ENCODE measurements at regions not wholly inside any gene's neighbourhood (a gene's known extent, or its start where the extent isn't known, plus 50 kb on each side); places are given as distances from the start of the nearest gene placed in this dataset.

- Histone ChIP-seq H3K4me3 (ENCODE audit: low read depth, low read length, poor library complexity, severe bottlenecking) (no peak overlapping the region), H3K4me1 (ENCODE audit: insufficient read depth, low read length, poor library complexity, severe bottlenecking) (no peaks in the 10 kb centered on the region), H3K27me3 (replicated peaks; ENCODE audit: insufficient read depth, low read depth, low read length, poor library complexity) (no peaks in the 10 kb centered on the region), H3K36me3 (ENCODE audit: insufficient read depth, low read length, poor library complexity, severe bottlenecking) (no peaks in the 10 kb centered on the region), H3K9me3 (ENCODE audit: low read depth, low read length, poor library complexity, severe bottlenecking) (no peaks in the 10 kb centered on the region), H3K27ac (ENCODE audit: low read depth, low read length, poor library complexity, severe bottlenecking) (no peak overlapping the region)
- ChIA-PET CTCF (no interaction called here), POLR2A (ENCODE audit: low non-redundant PET) (no interaction called here)
- TF ChIP-seq CTCF (conservative IDR thresholded peaks at IDR 0.05; ENCODE audit: low read depth, low read length), result no peak
- TF ChIP-seq EZH2 (IDR thresholded peaks at IDR 0.05; ENCODE audit: borderline replicate concordance, low read depth, low read length, poor library complexity, severe bottlenecking), result no peak
- DNase-seq (ENCODE audit: low spot score), result no peak
- intact Hi-C loops (cut with micrococcal nuclease; ENCODE audit: unreplicated experiment), result no loop called here
- no TSS peak for BruUV-seq (replicated peaks)
Observed at GRCh38 chr11:15668718-15669117, 554.0 kb downstream of the INSC start.

GRCh38 chr11:15670520-15671070, 555.9 kb downstream of the INSC start:
- Histone ChIP-seq H3K4me3 (ENCODE audit: low read depth, low read length, poor library complexity, severe bottlenecking) (no peak overlapping the region), H3K4me1 (ENCODE audit: insufficient read depth, low read length, poor library complexity, severe bottlenecking) (no peaks in the 10 kb centered on the region), H3K27ac (ENCODE audit: low read depth, low read length, poor library complexity, severe bottlenecking) (no peak overlapping the region), H3K36me3 (ENCODE audit: insufficient read depth, low read length, poor library complexity, severe bottlenecking) (no peaks in the 10 kb centered on the region), H3K27me3 (replicated peaks; ENCODE audit: insufficient read depth, low read depth, low read length, poor library complexity) (no peaks in the 10 kb centered on the region), H3K9me3 (ENCODE audit: low read depth, low read length, poor library complexity, severe bottlenecking) (no peaks in the 10 kb centered on the region)
- BruUV-seq (replicated peaks), result no TSS peak
- ChIA-PET CTCF (no interaction called here), POLR2A (ENCODE audit: low non-redundant PET) (no interaction called here)
- intact Hi-C loops (cut with micrococcal nuclease; ENCODE audit: unreplicated experiment), result no loop called here
- DNase-seq (ENCODE audit: low spot score), result no peak
- no peak for TF ChIP-seq CTCF (conservative IDR thresholded peaks at IDR 0.05; ENCODE audit: low read depth, low read length)
- TF ChIP-seq EZH2 (IDR thresholded peaks at IDR 0.05; ENCODE audit: borderline replicate concordance, low read depth, low read length, poor library complexity, severe bottlenecking), result no peak

- BruUV-seq (replicated peaks), result no TSS peak
- DNase-seq (ENCODE audit: low spot score), result no peak
- Histone ChIP-seq H3K4me1 (ENCODE audit: insufficient read depth, low read length, poor library complexity, severe bottlenecking) (no peaks in the 10 kb centered on the region), H3K27me3 (replicated peaks; ENCODE audit: insufficient read depth, low read depth, low read length, poor library complexity) (no peaks in the 10 kb centered on the region), H3K4me3 (ENCODE audit: low read depth, low read length, poor library complexity, severe bottlenecking) (no peak overlapping the region), H3K9me3 (ENCODE audit: low read depth, low read length, poor library complexity, severe bottlenecking) (no peaks in the 10 kb centered on the region), H3K27ac (ENCODE audit: low read depth, low read length, poor library complexity, severe bottlenecking) (no peak overlapping the region), H3K36me3 (ENCODE audit: insufficient read depth, low read length, poor library complexity, severe bottlenecking) (no peaks in the 10 kb centered on the region)
- POLR2A ChIA-PET (ENCODE audit: low non-redundant PET), result no interaction called here
- TF ChIP-seq EZH2 (IDR thresholded peaks at IDR 0.05; ENCODE audit: borderline replicate concordance, low read depth, low read length, poor library complexity, severe bottlenecking) (no peak), CTCF (conservative IDR thresholded peaks at IDR 0.05; ENCODE audit: low read depth, low read length) (no peak)
- CTCF ChIA-PET, result no interaction called here
- intact Hi-C loops (cut with micrococcal nuclease; ENCODE audit: unreplicated experiment), result no loop called here
Observed at GRCh38 chr11:15671216-15671615, 556.5 kb downstream of the INSC start.
